ENCODE measurements at regions not wholly inside any gene's neighbourhood (a gene's known extent, or its start where the extent isn't known, plus 50 kb on each side); places are given as distances from the start of the nearest gene placed in this dataset.

GRCh38 chr13:82713687-82714405 lies 1168.4 kb downstream of the SLITRK1 start:
- SMC1A ChIA-PET (ENCODE audit: uncharacterized antibody, unreplicated experiment) = no interaction called here
- no peak overlapping the region for H3K4me3 ChIP-seq
- no peak overlapping the region for H2AFZ ChIP-seq (ENCODE audit: control insufficient read depth, low read depth, low read length)
- H3K27me3 ChIP-seq (replicated peaks in 1 of 2; ENCODE audit: control insufficient read depth in 2 of 2, insufficient read depth in 2 of 2, low read length in 1 of 2) = no peaks in the 10 kb centered on the region
- CTCF ChIA-PET = no interaction called here
- no TSS peak for BruUV-seq (replicated peaks)
- TF ChIP-seq POLR2A (IDR thresholded peaks at IDR 0.05; ENCODE audit: low read depth, low read length) = no peak
- no peak for TF ChIP-seq HDAC6 (IDR thresholded peaks at IDR 0.05; ENCODE audit: unreplicated experiment)
- no peak for TF ChIP-seq SUZ12 (IDR thresholded peaks at IDR 0.05; ENCODE audit: unreplicated experiment)
- TF ChIP-seq TARDBP (IDR thresholded peaks at IDR 0.05; ENCODE audit: borderline replicate concordance) = no peak
- no peak for TF ChIP-seq ZNF274 (IDR thresholded peaks at IDR 0.05; ENCODE audit: insufficient read depth, insufficient read length)
- TF ChIP-seq ESRRA (IDR thresholded peaks at IDR 0.05; ENCODE audit: low read length) = no peak
- H4K20me1 ChIP-seq (ENCODE audit: control insufficient read depth, insufficient read depth) = no peaks in the 10 kb centered on the region
- H3K36me3 ChIP-seq (ENCODE audit: control insufficient read depth in 2 of 2, insufficient read depth in 2 of 2, low read length in 1 of 2) = no peaks in the 10 kb centered on the region
- ATAC-seq (no peak), FAIRE-seq (no peak), DNase-seq (ENCODE audit: low read depth, low spot score) (no peak)
- POLR2A ChIA-PET = no interaction called here
- H3K4me2 ChIP-seq (ENCODE audit: control insufficient read depth, insufficient read depth) = no peak overlapping the region
- RAD21 ChIA-PET (ENCODE audit: unreplicated experiment) = interaction anchor here (0.5 kb wide), 1 partner anchor 1021 kb away, joined by 4 read pairs; no protein-coding TSS in a partner anchor
- no peak overlapping the region for H3K9ac ChIP-seq (ENCODE audit: control insufficient read depth, insufficient read depth, low read length)
- H3K9me3 ChIP-seq (replicated peaks; ENCODE audit: control insufficient read depth, insufficient read depth, low read length) = no peaks in the 10 kb centered on the region
- in situ Hi-C loops (cut with MboI) (no loop called here), intact Hi-C loops (cut with micrococcal nuclease; ENCODE audit: unreplicated experiment) (no loop called here)
- no peaks in the 10 kb centered on the region for H3K4me1 ChIP-seq (ENCODE audit: control insufficient read depth, insufficient read depth, low read length)
- H3K27ac ChIP-seq (ENCODE audit: control insufficient read depth, insufficient read depth) = no peak overlapping the region
- H3K79me2 ChIP-seq (ENCODE audit: control insufficient read depth, insufficient read depth, low read length) = no peaks in the 10 kb centered on the region
- 11% methylated on average over 3 of the region's 3 CpGs for WGBS (ENCODE audit: insufficient coverage, insufficient replicate concordance, low lambda C conversion rate, missing lambda C conversion rate)

- Histone ChIP-seq H3K4me1 (ENCODE audit: control insufficient read depth, insufficient read depth, low read length) (no peaks in the 10 kb centered on the region), H3K9ac (ENCODE audit: control insufficient read depth, insufficient read depth, low read length) (no peak overlapping the region), H3K4me2 (ENCODE audit: control insufficient read depth, insufficient read depth) (no peak overlapping the region), H4K20me1 (ENCODE audit: control insufficient read depth, insufficient read depth) (no peaks in the 10 kb centered on the region), H2AFZ (ENCODE audit: control insufficient read depth, low read depth, low read length) (no peak overlapping the region), H3K27me3 (replicated peaks in 1 of 2; ENCODE audit: control insufficient read depth in 2 of 2, insufficient read depth in 2 of 2, low read length in 1 of 2) (no peaks in the 10 kb centered on the region), H3K9me3 (replicated peaks; ENCODE audit: control insufficient read depth, insufficient read depth, low read length) (no peaks in the 10 kb centered on the region), H3K27ac (ENCODE audit: control insufficient read depth, insufficient read depth) (no peak overlapping the region), H3K79me2 (ENCODE audit: control insufficient read depth, insufficient read depth, low read length) (no peaks in the 10 kb centered on the region), H3K36me3 (ENCODE audit: control insufficient read depth in 2 of 2, insufficient read depth in 2 of 2, low read length in 1 of 2) (no peaks in the 10 kb centered on the region), H3K4me3 (no peak overlapping the region)
- WGBS (ENCODE audit: insufficient coverage, insufficient replicate concordance, low lambda C conversion rate, missing lambda C conversion rate) = 10% methylated on average over 1 of the region's 1 CpG
- DNase-seq (ENCODE audit: low read depth, low spot score) (no peak), FAIRE-seq (no peak), ATAC-seq (no peak)
- intact Hi-C loops (cut with micrococcal nuclease; ENCODE audit: unreplicated experiment) = no loop called here
- ChIA-PET CTCF (no interaction called here), POLR2A (no interaction called here), RAD21 (ENCODE audit: unreplicated experiment) (no interaction called here), SMC1A (ENCODE audit: uncharacterized antibody, unreplicated experiment) (no interaction called here)
- BruUV-seq (replicated peaks) = no TSS peak
- in situ Hi-C loops (cut with MboI) = no loop called here
- TF ChIP-seq GABPA (IDR thresholded peaks at IDR 0.05; ENCODE audit: low read depth) = no peak
- TF ChIP-seq SUZ12 (IDR thresholded peaks at IDR 0.05; ENCODE audit: unreplicated experiment) = no peak
- TF ChIP-seq, protein P1, sequence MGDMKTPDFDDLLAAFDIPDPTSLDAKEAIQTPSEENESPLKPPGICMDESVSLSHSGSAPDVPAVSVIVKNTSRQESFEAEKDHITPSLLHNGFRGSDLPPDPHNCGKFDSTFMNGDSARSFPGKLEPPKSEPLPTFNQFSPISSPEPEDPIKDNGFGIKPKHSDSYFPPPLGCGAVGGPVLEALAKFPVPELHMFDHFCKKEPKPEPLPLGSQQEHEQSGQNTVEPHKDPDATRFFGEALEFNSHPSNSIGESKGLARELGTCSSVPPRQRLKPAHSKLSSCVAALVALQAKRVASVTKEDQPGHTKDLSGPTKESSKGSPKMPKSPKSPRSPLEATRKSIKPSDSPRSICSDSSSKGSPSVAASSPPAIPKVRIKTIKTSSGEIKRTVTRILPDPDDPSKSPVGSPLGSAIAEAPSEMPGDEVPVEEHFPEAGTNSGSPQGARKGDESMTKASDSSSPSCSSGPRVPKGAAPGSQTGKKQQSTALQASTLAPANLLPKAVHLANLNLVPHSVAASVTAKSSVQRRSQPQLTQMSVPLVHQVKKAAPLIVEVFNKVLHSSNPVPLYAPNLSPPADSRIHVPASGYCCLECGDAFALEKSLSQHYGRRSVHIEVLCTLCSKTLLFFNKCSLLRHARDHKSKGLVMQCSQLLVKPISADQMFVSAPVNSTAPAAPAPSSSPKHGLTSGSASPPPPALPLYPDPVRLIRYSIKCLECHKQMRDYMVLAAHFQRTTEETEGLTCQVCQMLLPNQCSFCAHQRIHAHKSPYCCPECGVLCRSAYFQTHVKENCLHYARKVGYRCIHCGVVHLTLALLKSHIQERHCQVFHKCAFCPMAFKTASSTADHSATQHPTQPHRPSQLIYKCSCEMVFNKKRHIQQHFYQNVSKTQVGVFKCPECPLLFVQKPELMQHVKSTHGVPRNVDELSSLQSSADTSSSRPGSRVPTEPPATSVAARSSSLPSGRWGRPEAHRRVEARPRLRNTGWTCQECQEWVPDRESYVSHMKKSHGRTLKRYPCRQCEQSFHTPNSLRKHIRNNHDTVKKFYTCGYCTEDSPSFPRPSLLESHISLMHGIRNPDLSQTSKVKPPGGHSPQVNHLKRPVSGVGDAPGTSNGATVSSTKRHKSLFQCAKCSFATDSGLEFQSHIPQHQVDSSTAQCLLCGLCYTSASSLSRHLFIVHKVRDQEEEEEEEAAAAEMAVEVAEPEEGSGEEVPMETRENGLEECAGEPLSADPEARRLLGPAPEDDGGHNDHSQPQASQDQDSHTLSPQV (IDR thresholded peaks at IDR 0.05) = no peak
- no peak for TF ChIP-seq SREBF1 (IDR thresholded peaks at IDR 0.05; ENCODE audit: low read length)
- no peak for TF ChIP-seq EZH2 (IDR thresholded peaks at IDR 0.05; ENCODE audit: borderline replicate concordance, control insufficient read depth, low read depth, low read length)
- TF ChIP-seq RB1 (IDR thresholded peaks at IDR 0.05; ENCODE audit: borderline replicate concordance) = no peak
- no peak for TF ChIP-seq TCF7 (IDR thresholded peaks at IDR 0.05; ENCODE audit: borderline replicate concordance)
- no peak for TF ChIP-seq SMC3 (IDR thresholded peaks at IDR 0.05; ENCODE audit: borderline replicate concordance, low read length)
- TF ChIP-seq POLR2A (IDR thresholded peaks at IDR 0.05; ENCODE audit: low read depth, low read length) = no peak
- no peak for TF ChIP-seq RELA (IDR thresholded peaks at IDR 0.05; ENCODE audit: borderline replicate concordance, partially characterized antibody)
- no peak for TF ChIP-seq MTA2 (IDR thresholded peaks at IDR 0.05; ENCODE audit: low read depth)
Measured at GRCh38 chr13:82702513-82702912, 1179.8 kb downstream of the SLITRK1 start.

All from GM12878 (cell line).